ENCODE measurements at regions not wholly inside any gene's neighbourhood (a gene's known extent, or its start where the extent isn't known, plus 50 kb on each side); places are given as distances from the start of the nearest gene placed in this dataset.
A peak's percentile ranks its signal among the peaks of the same experiment; 100 is the strongest.
"Not testable (repeated sequence)": the region's sequence is repeated elsewhere in the genome, so short reads cannot be mapped to it uniquely, and the experiment has no call there.

GRCh38 chr7:3109311-3109915 lies 65.7 kb upstream of the CARD11 start:
- no peak for DNase-seq (ENCODE audit: low read depth, low spot score)
- no peaks in the 10 kb centered on the region for H3K36me3 ChIP-seq (ENCODE audit: insufficient read depth, low read length)
- TF ChIP-seq FOXP2 (optimal IDR thresholded peaks at IDR 0.05; ENCODE audit: control extremely low read depth, extremely low read length, insufficient read depth), result no peak
- TF ChIP-seq POLR2AphosphoS5 (IDR thresholded peaks at IDR 0.05; ENCODE audit: borderline replicate concordance, low read depth, low read length), result no peak
- TF ChIP-seq EZH2 (IDR thresholded peaks at IDR 0.05), result no peak
- H3K4me3 ChIP-seq, result no peak overlapping the region
- no peak overlapping the region for H3K9ac ChIP-seq (ENCODE audit: insufficient read length)
- H3K27ac ChIP-seq, result no peak overlapping the region
- H3K9me3 ChIP-seq (ENCODE audit: low read depth, low read length), result no peaks in the 10 kb centered on the region

GRCh38 chr7:3112479-3113134 lies 68.9 kb upstream of the CARD11 start:
- no peak overlapping the region for H3K4me3 ChIP-seq
- DNase-seq (ENCODE audit: low read depth, low spot score), result no peak
- TF ChIP-seq EZH2 (IDR thresholded peaks at IDR 0.05) (no peak), FOXP2 (optimal IDR thresholded peaks at IDR 0.05; ENCODE audit: control extremely low read depth, extremely low read length, insufficient read depth) (no peak), POLR2AphosphoS5 (IDR thresholded peaks at IDR 0.05; ENCODE audit: borderline replicate concordance, low read depth, low read length) (no peak)
- no peaks in the 10 kb centered on the region for H3K36me3 ChIP-seq (ENCODE audit: insufficient read depth, low read length)
- H3K9me3 ChIP-seq (ENCODE audit: low read depth, low read length), result no peaks in the 10 kb centered on the region
- no peak overlapping the region for H3K9ac ChIP-seq (ENCODE audit: insufficient read length)
- H3K27ac ChIP-seq, result no peak overlapping the region

- Histone ChIP-seq H3K36me3 (ENCODE audit: insufficient read depth, low read length) (no peaks in the 10 kb centered on the region), H3K9me3 (ENCODE audit: low read depth, low read length) (no peaks in the 10 kb centered on the region), H3K9ac (ENCODE audit: insufficient read length) (no peak overlapping the region), H3K4me3 (no peak overlapping the region), H3K27ac (no peak overlapping the region)
- no peak for DNase-seq (ENCODE audit: low read depth, low spot score)
- no peak for TF ChIP-seq FOXP2 (optimal IDR thresholded peaks at IDR 0.05; ENCODE audit: control extremely low read depth, extremely low read length, insufficient read depth)
- no peak for TF ChIP-seq EZH2 (IDR thresholded peaks at IDR 0.05)
- TF ChIP-seq POLR2AphosphoS5 (IDR thresholded peaks at IDR 0.05; ENCODE audit: borderline replicate concordance, low read depth, low read length), result no peak
These were observed 71.2 kb upstream of the CARD11 start for GRCh38 chr7:3114917-3115316.

- TF ChIP-seq FOXP2 (optimal IDR thresholded peaks at IDR 0.05; ENCODE audit: control extremely low read depth, extremely low read length, insufficient read depth), result no peak
- TF ChIP-seq EZH2 (IDR thresholded peaks at IDR 0.05), result no peak
- TF ChIP-seq POLR2AphosphoS5 (IDR thresholded peaks at IDR 0.05; ENCODE audit: borderline replicate concordance, low read depth, low read length), result no peak
- H3K9me3 ChIP-seq (ENCODE audit: low read depth, low read length), result no peaks in the 10 kb centered on the region
- H3K4me3 ChIP-seq, result peak overlapping the region; percentile 74; the same call in 1 of the 2 replicates
- DNase-seq (ENCODE audit: low read depth, low spot score), result no peak
- no peaks in the 10 kb centered on the region for H3K36me3 ChIP-seq (ENCODE audit: insufficient read depth, low read length)
- no peak overlapping the region for H3K9ac ChIP-seq (ENCODE audit: insufficient read length)
- H3K27ac ChIP-seq, result no peak overlapping the region
These were observed 73.4 kb upstream of the CARD11 start for GRCh38 chr7:3117081-3117480.

- Histone ChIP-seq H3K27ac (no peak overlapping the region), H3K4me3 (peak overlapping the region; percentile 74), H3K9me3 (ENCODE audit: low read depth, low read length) (no peaks in the 10 kb centered on the region), H3K36me3 (ENCODE audit: insufficient read depth, low read length) (no peaks in the 10 kb centered on the region), H3K9ac (ENCODE audit: insufficient read length) (peak overlapping the region; percentile 37)
- no peak for DNase-seq (ENCODE audit: low read depth, low spot score)
- no peak for TF ChIP-seq EZH2 (IDR thresholded peaks at IDR 0.05)
- TF ChIP-seq POLR2AphosphoS5 (IDR thresholded peaks at IDR 0.05; ENCODE audit: borderline replicate concordance, low read depth, low read length), result no peak
- TF ChIP-seq FOXP2 (optimal IDR thresholded peaks at IDR 0.05; ENCODE audit: control extremely low read depth, extremely low read length, insufficient read depth), result no peak
These were observed 74.0 kb upstream of the CARD11 start for GRCh38 chr7:3117488-3118231.

GRCh38 chr7:3119352-3119927 lies 75.8 kb upstream of the CARD11 start:
- H3K9ac ChIP-seq (ENCODE audit: insufficient read length); H3K9me3 ChIP-seq (ENCODE audit: low read depth, low read length); DNase-seq (ENCODE audit: low read depth, low spot score): not testable (repeated sequence)

GRCh38 chr7:3119963-3120362 lies 76.3 kb upstream of the CARD11 start:
- Histone ChIP-seq H3K4me3 (no peak overlapping the region), H3K9me3 (ENCODE audit: low read depth, low read length) (no peaks in the 10 kb centered on the region), H3K9ac (ENCODE audit: insufficient read length) (no peak overlapping the region), H3K27ac (no peak overlapping the region), H3K36me3 (ENCODE audit: insufficient read depth, low read length) (no peaks in the 10 kb centered on the region)
- no peak for TF ChIP-seq FOXP2 (optimal IDR thresholded peaks at IDR 0.05; ENCODE audit: control extremely low read depth, extremely low read length, insufficient read depth)
- no peak for DNase-seq (ENCODE audit: low read depth, low spot score)

More at GRCh38 chr7:3119352-3119927, 75.8 kb upstream of the CARD11 start:
- not testable (repeated sequence) for H3K4me3 ChIP-seq; H3K36me3 ChIP-seq (ENCODE audit: insufficient read depth, low read length); H3K27ac ChIP-seq

GRCh38 chr7:3120513-3120912 lies 76.8 kb upstream of the CARD11 start:
- no peak overlapping the region for H3K27ac ChIP-seq
- no peak overlapping the region for H3K4me3 ChIP-seq
- H3K36me3 ChIP-seq (ENCODE audit: insufficient read depth, low read length), result no peaks in the 10 kb centered on the region
- no peak for DNase-seq (ENCODE audit: low read depth, low spot score)
- TF ChIP-seq FOXP2 (optimal IDR thresholded peaks at IDR 0.05; ENCODE audit: control extremely low read depth, extremely low read length, insufficient read depth), result no peak
- TF ChIP-seq POLR2AphosphoS5 (IDR thresholded peaks at IDR 0.05; ENCODE audit: borderline replicate concordance, low read depth, low read length), result no peak
- TF ChIP-seq EZH2 (IDR thresholded peaks at IDR 0.05), result no peak
- no peaks in the 10 kb centered on the region for H3K9me3 ChIP-seq (ENCODE audit: low read depth, low read length)
- no peak overlapping the region for H3K9ac ChIP-seq (ENCODE audit: insufficient read length)
